HepG2 (cell line): ENCODE measurements at regions not wholly inside any gene's neighbourhood (a gene's known extent, or its start where the extent isn't known, plus 50 kb on each side); places are given as distances from the start of the nearest gene placed in this dataset.

Experiments used
- ATAC-seq: fragments of 200-7000 bp; cut with Tn5 transposase; 3 replicates; pipeline ENCODE4 v1.9.1; 2020; ENCODE audit warnings: mild to moderate bottlenecking, moderate library complexity
- BruUV-seq: library from RNA; stranded (reverse); fragments of 400-500 nt; replicated peaks from 2 replicates; lab custom pipeline; 2021; lab: Mats Ljungman, UMichigan
- CTCF ChIA-PET: fragments of 300-600 bp; formaldehyde crosslinking; extraction: SDS; loops from one replicate; lab custom pipeline; 2021; ENCODE audit warnings: low total read pairs, inconsistent platforms, low intra/inter-chr PET ratio; lab: Yijun Ruan, JAX
- POLR2A ChIA-PET: fragments of 350-600 bp; sonication (Branson Sonifier 250); formaldehyde crosslinking; loops from one replicate; lab custom pipeline; 2020; ENCODE audit warnings: antibody characterized with exemption, inconsistent platforms; lab: Yijun Ruan, JAX
- DNase-seq: peaks from one replicate; pipeline ENCODE4 v3.0.0-alpha.2; 2015; ENCODE audit warnings: low spot score
- FAIRE-seq: peaks from 3 replicates; lab custom pipeline; 2011; peaks lifted over from hg19 to GRCh38; lab: Jason Lieb, UNC
- H2AFZ ChIP-seq: one replicate; pipeline ENCODE4 v1.6.1; 2011; ENCODE audit warnings: low read length, inconsistent platforms
- H3K27ac ChIP-seq: fragments of 300-600 bp; 3 replicates; pipeline ENCODE4 v1.8.0; 2011; ENCODE audit warnings: mixed run types, mild to moderate bottlenecking, mixed read lengths, low read length, inconsistent platforms; ENCODE audit not compliant: insufficient read depth; ENCODE audit errors: extremely low read length
- H3K27me3 ChIP-seq, 2 experiments: fragments of 200-600 bp in 1 of 2; 2 replicates in 1 of 2; 3 replicates in 1 of 2; pipeline versions ENCODE4 v1.6.0 to v1.8.0; 2011; ENCODE audit warnings: low read length in 2 of 2, mild to moderate bottlenecking in 2 of 2, moderate library complexity in 2 of 2, inconsistent platforms in 1 of 2; ENCODE audit not compliant: insufficient read depth in 2 of 2, control insufficient read depth in 1 of 2
- H3K36me3 ChIP-seq, 2 experiments: fragments of 200-600 bp in 1 of 2; replicated peaks in 1 of 2; 2 replicates in 1 of 2; 3 replicates in 1 of 2; pipeline versions ENCODE4 v1.5.1 to v1.8.0; 2011; ENCODE audit warnings: low read length in 2 of 2, inconsistent platforms in 1 of 2; ENCODE audit not compliant: insufficient read depth in 2 of 2, control insufficient read depth in 1 of 2
- H3K4me1 ChIP-seq: 2 replicates; pipeline ENCODE4 v1.5.1; 2012; ENCODE audit warnings: low read length, inconsistent platforms; ENCODE audit not compliant: insufficient read depth
- H3K4me2 ChIP-seq: 2 replicates; pipeline ENCODE4 v1.6.0; 2011; ENCODE audit warnings: low read depth, low read length, inconsistent platforms
- H3K4me3 ChIP-seq, 3 experiments: fragments of 200-600 bp in 1 of 3; sonication (generic), shearing (Covaris generic) in 1 of 3; replicated peaks in 1 of 3; 2 replicates each; pipeline ENCODE4 v1.5.1; 2011 to 2016; ENCODE audit warnings: low read length in 3 of 3, inconsistent platforms in 2 of 3, low read depth in 2 of 3, mild to moderate bottlenecking in 2 of 3, control low read depth in 1 of 3, mixed read lengths in 1 of 3; ENCODE audit not compliant: insufficient read depth in 1 of 3
- H3K79me2 ChIP-seq: one replicate; pipeline ENCODE4 v1.6.1; 2011; ENCODE audit warnings: low read length, inconsistent platforms; ENCODE audit not compliant: insufficient read depth
- H3K9ac ChIP-seq: 2 replicates; pipeline ENCODE4 v1.6.0; 2011; ENCODE audit warnings: mild to moderate bottlenecking, low read depth, low read length, inconsistent platforms; ENCODE audit not compliant: insufficient read depth
- H3K9me3 ChIP-seq: 2 replicates; pipeline ENCODE4 v1.5.1; 2012; ENCODE audit warnings: mild to moderate bottlenecking, low read length
- H4K20me1 ChIP-seq: 2 replicates; pipeline ENCODE4 v1.6.0; 2011; ENCODE audit warnings: inconsistent platforms, mild to moderate bottlenecking, low read length, moderate library complexity; ENCODE audit not compliant: insufficient read depth
- ATF7 ChIP-seq, 2 experiments: fragments of 450-650 bp in 1 of 2; sonication (generic) in 1 of 2; formaldehyde crosslinking in 1 of 2; IDR thresholded peaks; 2 replicates each; pipeline versions ENCODE4 v1.4.0 to v1.6.1; 2016 to 2020; ENCODE audit warnings: antibody characterized with exemption in 1 of 2, mild to moderate bottlenecking in 1 of 2, missing genetic modification reagents in 1 of 2
- EP300 ChIP-seq, 3 experiments: sonication (generic) in 1 of 3; formaldehyde crosslinking in 1 of 3; IDR thresholded peaks; 2 replicates each; pipeline versions ENCODE4 v1.5.1 to v1.6.1; 2011 to 2020; ENCODE audit warnings: low read depth in 2 of 3, low read length in 2 of 3, borderline replicate concordance in 1 of 3, improper control_type of control experiment in 1 of 3, mild to moderate bottlenecking in 1 of 3, missing genetic modification reagents in 1 of 3, moderate library complexity in 1 of 3
- FOXC1 ChIP-seq: sonication (generic); formaldehyde crosslinking; IDR thresholded peaks from 2 replicates; pipeline ENCODE4 v1.8.0; 2022; ENCODE audit warnings: mild to moderate bottlenecking, missing genetic modification reagents, borderline replicate concordance
- GATAD1 ChIP-seq: IDR thresholded peaks from 2 replicates; pipeline ENCODE4 v1.6.1; 2016; ENCODE audit warnings: missing genetic modification reagents, missing compliant biosample characterization
- NFIC ChIP-seq: IDR thresholded peaks from 2 replicates; pipeline ENCODE4 v1.6.1; 2012; ENCODE audit warnings: mild to moderate bottlenecking, low read length, inconsistent platforms
- SALL1 ChIP-seq: sonication (generic); formaldehyde crosslinking; IDR thresholded peaks from 2 replicates; pipeline ENCODE4 v1.8.0; 2022; ENCODE audit warnings: mild to moderate bottlenecking, missing genetic modification reagents
- ZBTB34 ChIP-seq: sonication (generic); formaldehyde crosslinking; IDR thresholded peaks from 2 replicates; pipeline ENCODE4 v1.8.0; 2022; ENCODE audit warnings: mild to moderate bottlenecking, missing genetic modification reagents
- ZKSCAN8 ChIP-seq: IDR thresholded peaks from 2 replicates; pipeline ENCODE4 v1.6.1; 2016; ENCODE audit warnings: borderline replicate concordance, missing genetic modification reagents, missing compliant biosample characterization
- ZNF18 ChIP-seq: sonication (generic); formaldehyde crosslinking; IDR thresholded peaks from 2 replicates; pipeline ENCODE4 v1.8.0; 2022; ENCODE audit warnings: mild to moderate bottlenecking, missing genetic modification reagents; ENCODE audit not compliant: insufficient replicate concordance
- ZNF256 ChIP-seq: sonication (generic); formaldehyde crosslinking; conservative IDR thresholded peaks from 2 replicates; pipeline ENCODE4 v1.4.0; 2020; ENCODE audit warnings: missing genetic modification reagents
- ZNF275 ChIP-seq: sonication (generic); formaldehyde crosslinking; IDR thresholded peaks from 2 replicates; pipeline ENCODE4 v1.8.0; 2022; ENCODE audit warnings: missing genetic modification reagents, mild to moderate bottlenecking, inconsistent platforms, borderline replicate concordance
- ZNF337 ChIP-seq: sonication (generic); formaldehyde crosslinking; IDR thresholded peaks from 2 replicates; pipeline ENCODE4 v1.5.1; 2020; ENCODE audit warnings: missing genetic modification reagents, low read depth, mild to moderate bottlenecking, borderline replicate concordance
- ZNF558 ChIP-seq: sonication (generic); formaldehyde crosslinking; IDR thresholded peaks from 2 replicates; pipeline ENCODE4 v1.9.0; 2022; ENCODE audit warnings: mild to moderate bottlenecking, missing genetic modification reagents, borderline replicate concordance
- ZNF713 ChIP-seq: sonication (generic); formaldehyde crosslinking; IDR thresholded peaks from 2 replicates; pipeline ENCODE4 v1.4.0; 2020; ENCODE audit warnings: mild to moderate bottlenecking, missing genetic modification reagents
- WGBS: methylation state at CpG from one replicate; pipeline ENCODE4 v1.1.6; 2017; ENCODE audit warnings: low lambda C conversion rate; 5-methylcytosine and 5-hydroxymethylcytosine counted together
- in situ Hi-C: cut with HindIII; loops from 2 replicates; pipeline ENCODE4 v1.10.0; 2017; ENCODE audit warnings: low pct_unique_long_range_greater_than_20kb; ENCODE audit not compliant: extremely low pct_ligation_motif_present
- intact Hi-C: fragments of 100-400 bp; cut with micrococcal nuclease; formaldehyde crosslinking; loops from one replicate; pipeline ENCODE4 v1.10.0; 2022; ENCODE audit not compliant: unreplicated experiment

- CTCF ChIA-PET = no interaction called here
- Histone ChIP-seq H3K36me3 (no peaks in the 10 kb centered on the region), H3K4me2 (no peak overlapping the region), H2AFZ (no peak overlapping the region), H3K4me3 (no peak overlapping the region), H3K27ac (no peak overlapping the region), H3K4me1 (no peaks in the 10 kb centered on the region), H4K20me1 (no peaks in the 10 kb centered on the region), H3K9ac (no peak overlapping the region), H3K27me3 (no peaks in the 10 kb centered on the region), H3K79me2 (no peaks in the 10 kb centered on the region), H3K9me3 (no peaks in the 10 kb centered on the region; the same call in 1 of the 2 replicates)
- WGBS = 26% methylated on average over 2 of the region's 2 CpGs
- no peak for FAIRE-seq
- BruUV-seq = no TSS peak
- ATAC-seq = no peak
- TF ChIP-seq ZNF18 (CRISPR knock-in tag) (no peak), ATF7 (IDR thresholded peaks at IDR 0.05) (peak; percentile 65), ATF7 (CRISPR knock-in tag; IDR thresholded peaks at IDR 0.05) (no peak), GATAD1 (CRISPR knock-in tag) (no peak)
- in situ Hi-C loops = no loop called here
- no peak for DNase-seq
- POLR2A ChIA-PET = no interaction called here
- intact Hi-C loops = no loop called here
Measured at GRCh38 chr13:82934000-82934399, 948.3 kb downstream of the SLITRK1 start.

- BruUV-seq = no TSS peak
- intact Hi-C loops = no loop called here
Measured at GRCh38 chr13:82925114-82925513, 957.2 kb downstream of the SLITRK1 start.

More at GRCh38 chr13:82925114-82925513, 957.2 kb downstream of the SLITRK1 start:
- H3K36me3 ChIP-seq = no peaks in the 10 kb centered on the region
- no peaks in the 10 kb centered on the region for H4K20me1 ChIP-seq
- H2AFZ ChIP-seq = no peak overlapping the region
- no peak overlapping the region for H3K4me3 ChIP-seq
- H3K79me2 ChIP-seq = no peaks in the 10 kb centered on the region
- no peak for TF ChIP-seq ZBTB34
- no peak for TF ChIP-seq ZNF337 (CRISPR knock-in tag)
- no peak for TF ChIP-seq NFIC
- TF ChIP-seq SALL1 = no peak
- no peak for TF ChIP-seq ZNF558 (CRISPR knock-in tag)
- TF ChIP-seq FOXC1 = no peak
- no peak for TF ChIP-seq ZNF256
- TF ChIP-seq ZNF275 (CRISPR knock-in tag) = no peak
- TF ChIP-seq EP300 (IDR thresholded peaks at IDR 0.05; ENCODE audit: low read depth in 2 of 2, low read length in 2 of 2) = no peak
- no peak for TF ChIP-seq EP300 (CRISPR knock-in tag; IDR thresholded peaks at IDR 0.05; ENCODE audit: borderline replicate concordance)
- no peak for TF ChIP-seq ZNF713 (CRISPR knock-in tag)
- no peak for TF ChIP-seq ZKSCAN8 (CRISPR knock-in tag)
- TF ChIP-seq, all 625 proteins: peak for 0
- Histone ChIP-seq H3K9me3 (no peaks in the 10 kb centered on the region; the same call in 1 of the 2 replicates), H3K27ac (no peak overlapping the region), H3K4me1 (no peaks in the 10 kb centered on the region), H3K4me2 (no peak overlapping the region), H3K9ac (no peak overlapping the region), H3K27me3 (no peaks in the 10 kb centered on the region)
- no peak for ATAC-seq
- no peak for FAIRE-seq
- no peak for DNase-seq
- POLR2A ChIA-PET = no interaction called here
- under 1% methylated on average over 4 of the region's 4 CpGs for WGBS
- CTCF ChIA-PET = no interaction called here
- in situ Hi-C loops = no loop called here
